Epithelial cell of esophagus (primary cell): ENCODE measurements at regions not wholly inside any gene's neighbourhood (a gene's known extent, or its start where the extent isn't known, plus 50 kb on each side); places are given as distances from the start of the nearest gene placed in this dataset.

Source experiments
- DNase-seq: peaks from one replicate; pipeline ENCODE4 v3.0.0; 2010; ENCODE audit warnings: low read depth
- H3K4me3 ChIP-seq: 2 replicates; pipeline ENCODE4 v1.5.1; 2011; ENCODE audit warnings: mild to moderate bottlenecking, low read length, control low read depth
- TF ChIP-seq, protein P1 (sequence below): IDR thresholded peaks from 2 replicates; pipeline ENCODE4 v1.5.1; 2011; ENCODE audit warnings: low read depth, mild to moderate bottlenecking, low read length, control low read depth, inconsistent platforms; ENCODE audit not compliant: insufficient read depth; ENCODE audit errors: missing control alignments

DNA sequence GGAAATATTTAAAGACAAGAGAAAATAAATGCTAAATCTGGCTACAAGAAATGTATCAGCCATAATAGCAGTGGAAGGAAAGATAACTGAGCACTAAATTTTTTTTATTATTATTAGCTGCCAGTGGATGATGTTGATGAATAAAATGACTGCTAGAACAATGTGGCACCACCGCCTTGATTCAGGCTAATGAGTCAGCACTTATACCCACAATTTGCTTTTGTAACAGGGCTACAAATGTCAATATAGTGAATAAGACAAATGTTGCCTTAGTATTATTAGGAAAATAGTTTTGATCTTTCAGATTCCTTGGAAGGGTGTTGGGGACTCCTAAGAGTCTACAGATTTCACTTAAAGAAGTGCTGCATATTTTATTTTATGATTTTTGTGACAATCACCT is 555.2 kb upstream of the GRAMD2B start:
- TF ChIP-seq, protein P1, sequence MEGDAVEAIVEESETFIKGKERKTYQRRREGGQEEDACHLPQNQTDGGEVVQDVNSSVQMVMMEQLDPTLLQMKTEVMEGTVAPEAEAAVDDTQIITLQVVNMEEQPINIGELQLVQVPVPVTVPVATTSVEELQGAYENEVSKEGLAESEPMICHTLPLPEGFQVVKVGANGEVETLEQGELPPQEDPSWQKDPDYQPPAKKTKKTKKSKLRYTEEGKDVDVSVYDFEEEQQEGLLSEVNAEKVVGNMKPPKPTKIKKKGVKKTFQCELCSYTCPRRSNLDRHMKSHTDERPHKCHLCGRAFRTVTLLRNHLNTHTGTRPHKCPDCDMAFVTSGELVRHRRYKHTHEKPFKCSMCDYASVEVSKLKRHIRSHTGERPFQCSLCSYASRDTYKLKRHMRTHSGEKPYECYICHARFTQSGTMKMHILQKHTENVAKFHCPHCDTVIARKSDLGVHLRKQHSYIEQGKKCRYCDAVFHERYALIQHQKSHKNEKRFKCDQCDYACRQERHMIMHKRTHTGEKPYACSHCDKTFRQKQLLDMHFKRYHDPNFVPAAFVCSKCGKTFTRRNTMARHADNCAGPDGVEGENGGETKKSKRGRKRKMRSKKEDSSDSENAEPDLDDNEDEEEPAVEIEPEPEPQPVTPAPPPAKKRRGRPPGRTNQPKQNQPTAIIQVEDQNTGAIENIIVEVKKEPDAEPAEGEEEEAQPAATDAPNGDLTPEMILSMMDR, result no peak
- no peak overlapping the region for H3K4me3 ChIP-seq
- peak; percentile 76 for DNase-seq

DNA sequence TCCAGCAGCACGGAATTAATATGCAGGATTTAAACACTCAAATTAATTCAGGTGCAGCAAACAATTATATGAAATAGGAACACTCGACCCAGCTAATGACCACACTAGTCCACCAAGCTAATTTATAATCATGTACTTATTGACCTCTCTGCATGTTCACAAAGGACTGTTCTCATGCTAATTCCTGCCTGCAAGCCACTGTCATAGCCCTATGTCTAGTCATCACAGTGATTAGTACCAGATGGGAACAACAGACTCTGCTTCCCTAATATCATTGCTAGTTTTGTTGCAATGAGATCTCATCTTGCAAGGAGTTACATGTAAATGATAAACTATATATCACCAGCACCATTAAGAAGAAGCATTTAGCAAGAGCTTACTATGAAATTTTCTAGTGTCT is 553.0 kb upstream of the GRAMD2B start:
- H3K4me3 ChIP-seq, result no peak overlapping the region
- no peak for DNase-seq
- TF ChIP-seq, protein P1, result no peak

DNA sequence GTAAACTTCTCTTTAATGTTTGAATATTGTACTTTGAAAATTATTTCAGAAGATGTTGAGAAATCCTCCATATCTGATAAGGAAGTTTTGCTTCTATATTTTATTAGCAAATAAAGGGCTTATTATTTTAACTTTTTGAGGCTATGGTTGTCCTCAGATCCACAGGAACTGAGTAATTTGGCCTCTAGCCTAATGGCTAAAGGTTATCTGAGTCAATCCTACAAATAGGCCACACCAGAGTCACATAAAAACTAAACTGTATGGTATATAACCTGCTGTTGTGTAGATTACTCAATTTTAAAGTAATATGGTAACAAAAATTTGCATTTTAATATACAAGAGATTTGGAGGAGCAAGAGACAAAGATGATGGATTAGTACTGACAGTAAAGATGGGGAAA is 549.2 kb upstream of the GRAMD2B start:
- TF ChIP-seq, protein P1, result no peak
- no peak for DNase-seq
- H3K4me3 ChIP-seq, result no peak overlapping the region

DNA sequence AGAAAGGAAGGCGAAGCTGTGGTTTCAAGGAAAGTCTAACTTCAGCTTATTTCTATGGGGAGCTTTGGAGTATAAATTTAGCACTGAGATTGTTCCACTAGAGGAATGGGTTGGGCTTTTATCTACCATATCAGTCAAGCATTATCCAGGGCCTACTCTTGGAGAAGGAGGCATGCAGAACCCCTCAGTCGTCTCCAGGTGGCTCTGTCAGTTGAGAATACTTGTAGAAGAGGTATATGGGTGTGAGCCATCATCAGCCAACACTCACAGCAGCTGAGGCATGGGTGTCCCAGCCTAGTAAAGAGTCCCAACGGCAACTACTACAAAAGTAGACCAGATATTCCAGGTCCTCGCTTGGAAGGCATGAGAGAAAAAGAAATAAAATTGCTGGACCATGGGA is 548.5 kb upstream of the GRAMD2B start:
- H3K4me3 ChIP-seq, result no peak overlapping the region
- TF ChIP-seq, protein P1, result peak; percentile 22
- peak; percentile 44 for DNase-seq

DNA sequence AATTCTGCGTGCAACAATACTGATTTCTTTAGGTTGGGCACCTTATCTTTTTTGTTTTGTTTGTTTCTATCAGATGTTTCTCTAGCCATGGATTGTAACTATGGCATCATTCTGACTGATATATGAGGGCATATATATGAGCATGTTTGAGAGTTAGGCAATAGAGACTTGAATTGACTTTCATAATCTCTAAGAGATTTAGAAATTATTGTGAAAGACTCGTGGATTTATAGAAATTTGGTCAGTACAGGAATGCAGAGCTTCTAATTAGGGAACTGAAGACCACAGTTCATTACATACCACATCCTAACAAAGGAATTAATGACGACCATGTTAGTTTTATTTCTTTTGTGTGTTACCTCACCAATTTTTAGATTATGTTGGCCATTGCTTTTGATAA is 546.0 kb upstream of the GRAMD2B start:
- no peak for DNase-seq
- TF ChIP-seq, protein P1, result no peak
- H3K4me3 ChIP-seq, result no peak overlapping the region

DNA sequence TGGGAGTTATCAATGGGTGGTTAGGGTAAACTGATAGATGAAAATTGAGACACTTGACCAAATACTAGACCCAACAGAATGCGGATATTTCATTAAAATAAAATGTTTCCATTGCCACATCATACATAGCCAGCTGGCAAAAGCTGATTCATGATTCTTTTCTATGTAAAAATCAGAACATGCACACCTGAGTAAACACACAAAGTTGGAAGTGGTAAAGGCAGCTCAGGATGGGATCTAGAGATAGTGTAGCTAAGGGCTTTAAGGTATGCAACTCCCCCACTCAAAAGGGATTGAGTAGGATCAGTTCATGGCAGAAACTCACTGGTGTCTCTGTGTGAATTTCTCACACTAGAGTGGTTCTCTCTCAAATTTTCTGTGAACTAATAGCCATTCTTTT is 541.1 kb upstream of the GRAMD2B start:
- DNase-seq, result peak; percentile 62
- H3K4me3 ChIP-seq, result no peak overlapping the region
- TF ChIP-seq, protein P1, result no peak

DNA sequence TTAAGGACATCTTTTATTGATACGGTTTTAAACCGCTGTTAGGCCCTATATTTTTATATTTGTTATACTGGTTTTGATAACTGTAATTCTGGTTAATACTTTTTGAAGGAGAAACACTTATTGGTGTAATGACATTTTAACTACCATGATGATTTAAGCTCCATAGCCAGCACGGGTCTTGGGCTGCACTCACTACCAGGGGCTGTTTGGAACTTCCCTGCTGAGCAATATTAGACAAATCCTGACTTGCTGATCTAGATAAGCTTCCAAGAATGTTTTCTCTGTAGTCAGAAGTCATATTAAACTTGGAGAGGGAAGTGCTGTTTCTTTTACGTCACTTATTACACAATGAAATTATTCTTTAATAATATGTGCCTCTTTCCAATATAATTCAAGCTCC is 540.0 kb upstream of the GRAMD2B start:
- DNase-seq, result peak; percentile 90
- TF ChIP-seq, protein P1, result no peak

More for the DNA sequence above, 540.0 kb upstream of the GRAMD2B start:
- no peak overlapping the region for H3K4me3 ChIP-seq
